Neuronal stem cell (in vitro differentiated cells): ENCODE measurements at regions not wholly inside any gene's neighbourhood (a gene's known extent, or its start where the extent isn't known, plus 50 kb on each side); places are given as distances from the start of the nearest gene placed in this dataset.

Source experiments
- DNase-seq: peaks from one replicate; pipeline ENCODE4 v3.0.0-alpha.2; 2013; ENCODE audit warnings: low spot score
- H2AFZ ChIP-seq: one replicate; pipeline ENCODE4 v1.6.1; 2013; ENCODE audit warnings: mild to moderate bottlenecking, low read length, inconsistent platforms
- H2AK5ac ChIP-seq: 2 replicates; pipeline ENCODE4 v1.6.1; 2013; ENCODE audit warnings: low read depth, mild to moderate bottlenecking, inconsistent platforms, low read length, moderate library complexity, mixed read lengths
- H2BK120ac ChIP-seq: 2 replicates; pipeline ENCODE4 v1.6.1; 2013; ENCODE audit warnings: low read depth, mild to moderate bottlenecking, inconsistent platforms, low read length, moderate library complexity, mixed read lengths
- H2BK12ac ChIP-seq: one replicate; pipeline ENCODE4 v1.6.1; 2013; ENCODE audit warnings: low read length, inconsistent platforms
- H2BK15ac ChIP-seq: 2 replicates; pipeline ENCODE4 v1.6.1; 2013; ENCODE audit warnings: mild to moderate bottlenecking, low read length, inconsistent platforms, mixed read lengths
- H2BK5ac ChIP-seq: one replicate; pipeline ENCODE4 v1.6.1; 2013; ENCODE audit warnings: inconsistent platforms, mild to moderate bottlenecking, low read length, moderate library complexity
- H3K14ac ChIP-seq: one replicate; pipeline ENCODE4 v1.6.1; 2013; ENCODE audit warnings: low read length, inconsistent platforms
- H3K18ac ChIP-seq: 2 replicates; pipeline ENCODE4 v1.6.1; 2013; ENCODE audit warnings: low read length, inconsistent platforms
- H3K23ac ChIP-seq: 2 replicates; pipeline ENCODE4 v1.6.1; 2013; ENCODE audit warnings: low read depth, mild to moderate bottlenecking, mixed read lengths, low read length, inconsistent platforms; ENCODE audit not compliant: poor library complexity
- H3K27ac ChIP-seq: replicated peaks from 3 replicates; pipeline ENCODE4 v1.5.1; 2013; ENCODE audit warnings: low read length, inconsistent platforms
- H3K27me3 ChIP-seq, 3 experiments: 2 replicates each; pipeline ENCODE4 v1.6.1; 2013; ENCODE audit warnings: low read length in 3 of 3, mild to moderate bottlenecking in 2 of 3, inconsistent platforms in 1 of 3, low read depth in 1 of 3, mixed read lengths in 1 of 3, moderate library complexity in 1 of 3; ENCODE audit not compliant: control insufficient read depth in 3 of 3, insufficient read depth in 3 of 3
- H3K36me3 ChIP-seq, 2 donors: replicated peaks in 1 of 2; 2 replicates each; pipeline ENCODE4 v1.6.1; 2013; ENCODE audit warnings: low read length in 2 of 2; ENCODE audit not compliant: control insufficient read depth in 2 of 2, insufficient read depth in 2 of 2
- H3K4ac ChIP-seq: 2 replicates; pipeline ENCODE4 v1.6.1; 2013; ENCODE audit warnings: inconsistent platforms, mild to moderate bottlenecking, low read length, moderate library complexity
- H3K4me1 ChIP-seq, 2 donors: 1 replicate in 1 of 2; 2 replicates in 1 of 2; pipeline ENCODE4 v1.6.1; 2013; ENCODE audit warnings: low read length in 2 of 2, low read depth in 1 of 2; ENCODE audit not compliant: control insufficient read depth in 2 of 2, insufficient read depth in 1 of 2
- H3K4me2 ChIP-seq: one replicate; pipeline ENCODE4 v1.6.1; 2013; ENCODE audit warnings: mild to moderate bottlenecking, low read length, inconsistent platforms; ENCODE audit not compliant: insufficient read depth, poor library complexity, severe bottlenecking
- H3K4me3 ChIP-seq, 2 donors: 2 replicates each; pipeline ENCODE4 v1.5.1; 2013; ENCODE audit warnings: low read length in 2 of 2, mild to moderate bottlenecking in 2 of 2, inconsistent platforms in 1 of 2, moderate library complexity in 1 of 2
- H3K79me1 ChIP-seq: one replicate; pipeline ENCODE4 v1.6.1; 2013; ENCODE audit warnings: low read depth, mild to moderate bottlenecking, inconsistent platforms, low read length, moderate library complexity
- H3K9ac ChIP-seq: one replicate; pipeline ENCODE4 v1.6.1; 2013; ENCODE audit warnings: mild to moderate bottlenecking, low read depth, low read length, inconsistent platforms; ENCODE audit not compliant: poor library complexity
- H3K9me3 ChIP-seq, 2 donors: replicated peaks in 1 of 2; 2 replicates each; pipeline versions ENCODE3 to v1.6.1; 2013; ENCODE audit warnings: low read length in 2 of 2, mild to moderate bottlenecking in 2 of 2, inconsistent platforms in 1 of 2, low read depth in 1 of 2, mixed read lengths in 1 of 2, moderate library complexity in 1 of 2; ENCODE audit not compliant: control insufficient read depth in 2 of 2, insufficient read depth in 1 of 2
- H4K8ac ChIP-seq: one replicate; pipeline ENCODE4 v1.6.1; 2013; ENCODE audit warnings: low read depth, mild to moderate bottlenecking, inconsistent platforms, low read length, moderate library complexity
- H4K91ac ChIP-seq: one replicate; pipeline ENCODE4 v1.6.1; 2013; ENCODE audit warnings: low read length, low read depth, mild to moderate bottlenecking, inconsistent platforms; ENCODE audit not compliant: poor library complexity
- WGBS, 2 donors: extraction: QIAGEN DNeasy Blood & Tissue Kit; methylation state at CpG; one replicate each; pipeline ENCODE4 v1.1.7; 2013; ENCODE audit warnings: missing lambda C conversion rate in 2 of 2, mixed read lengths in 1 of 2; ENCODE audit not compliant: insufficient read length in 2 of 2, insufficient replicate concordance in 1 of 2; ENCODE audit errors: extremely low coverage in 2 of 2; 5-methylcytosine and 5-hydroxymethylcytosine counted together

DNA sequence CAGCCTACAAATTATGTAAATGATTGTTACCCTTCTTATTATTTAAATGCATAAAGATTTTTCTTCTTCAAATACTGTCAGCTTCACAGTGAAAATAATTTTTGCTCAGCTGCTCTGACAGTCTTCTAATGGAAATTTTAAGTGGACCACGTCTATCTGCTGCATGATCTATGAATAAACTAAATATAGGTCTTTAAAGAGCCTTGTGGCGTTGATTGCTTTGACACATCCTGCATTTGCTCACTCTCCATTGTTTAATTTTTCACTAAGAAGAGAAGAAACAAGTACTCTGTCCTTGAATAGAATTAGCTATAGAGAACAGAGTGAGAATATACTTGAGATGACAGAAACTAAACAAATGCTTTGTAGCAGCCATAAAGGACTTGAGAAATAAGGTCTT, 826.1 kb downstream of the MRPL39 start:
- no CpG with 5 or more reads among the region's 2 CpGs for WGBS, 2 donors
- Histone ChIP-seq H3K36me3 (no peaks in the 10 kb centered on the region), H3K9me3 (no peaks in the 10 kb centered on the region), H3K9ac (no peak overlapping the region), H2BK5ac (no peak overlapping the region), H3K79me1 (no peaks in the 10 kb centered on the region), H4K91ac (no peak overlapping the region), H3K14ac (no peak overlapping the region), H3K4me3 (no peak overlapping the region), H3K4me1 (no peaks in the 10 kb centered on the region), H2AK5ac (no peak overlapping the region), H2BK12ac (no peak overlapping the region), H2AFZ (no peak overlapping the region), H4K8ac (no peak overlapping the region), H3K18ac (no peak overlapping the region), H3K27me3 (no peaks in the 10 kb centered on the region), H2BK120ac (no peak overlapping the region), H2BK15ac (no peak overlapping the region), H3K27ac (no peak overlapping the region), H3K23ac (no peak overlapping the region), H3K4me2 (no peak overlapping the region), H3K4ac (no peak overlapping the region)
- DNase-seq, result no peak

DNA sequence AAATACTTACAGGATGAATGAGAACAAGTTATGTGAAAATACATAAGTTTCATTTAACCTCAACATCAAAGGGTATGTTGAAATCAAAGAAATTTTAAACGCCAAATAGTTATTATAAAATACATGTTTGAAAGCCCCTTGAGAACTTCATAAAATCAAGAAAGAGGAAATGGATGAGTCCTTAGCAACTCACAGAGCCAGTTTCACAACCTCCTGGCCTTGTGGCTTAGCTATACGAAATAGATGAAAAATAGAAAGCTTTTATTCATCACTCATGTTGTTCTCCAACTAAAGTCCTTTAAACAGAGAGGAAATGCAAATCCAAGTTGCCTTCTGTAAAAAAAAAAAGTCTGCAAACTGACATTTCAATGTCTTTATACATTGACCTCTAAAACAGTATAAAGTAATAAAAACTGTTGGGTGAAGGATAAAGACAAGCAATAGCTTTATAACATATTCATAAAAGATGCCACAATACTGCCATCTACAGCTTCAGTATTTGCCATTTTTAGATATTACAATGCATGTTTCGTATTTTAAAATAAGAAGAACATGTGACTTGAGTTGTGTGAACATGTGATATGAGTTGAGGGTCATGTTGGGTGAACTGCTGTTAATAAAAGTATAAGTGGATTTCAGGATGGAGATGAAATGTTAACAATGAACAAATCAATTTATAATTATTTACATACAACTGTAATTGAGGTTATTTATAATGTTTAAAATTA, 847.8 kb downstream of the MRPL39 start:
- Histone ChIP-seq H3K4ac (no peak overlapping the region), H3K18ac (no peak overlapping the region), H4K91ac (no peak overlapping the region), H2AFZ (no peak overlapping the region), H3K23ac (no peak overlapping the region), H3K4me2 (no peak overlapping the region), H2BK12ac (no peak overlapping the region), H3K27ac (no peak overlapping the region), H2BK5ac (no peak overlapping the region), H3K27me3 (no peaks in the 10 kb centered on the region), H2BK120ac (no peak overlapping the region), H3K9ac (no peak overlapping the region), H2BK15ac (no peak overlapping the region), H3K4me3 (no peak overlapping the region), H3K36me3 (no peaks in the 10 kb centered on the region), H2AK5ac (no peak overlapping the region), H3K79me1 (no peaks in the 10 kb centered on the region), H3K9me3 (no peaks in the 10 kb centered on the region), H4K8ac (no peak overlapping the region), H3K4me1 (no peaks in the 10 kb centered on the region), H3K14ac (no peak overlapping the region)
- no peak for DNase-seq
- no CpG with 5 or more reads among the region's 3 CpGs for WGBS, 2 donors

- Histone ChIP-seq H3K4me2 (no peak overlapping the region), H4K91ac (no peak overlapping the region), H3K4me3 (no peak overlapping the region), H3K79me1 (no peaks in the 10 kb centered on the region), H3K4me1 (no peaks in the 10 kb centered on the region), H3K14ac (no peak overlapping the region), H2AK5ac (no peak overlapping the region), H3K18ac (no peak overlapping the region), H2BK120ac (no peak overlapping the region), H3K27ac (no peak overlapping the region), H2AFZ (no peak overlapping the region), H4K8ac (no peak overlapping the region), H3K9me3 (no peaks in the 10 kb centered on the region), H3K4ac (no peak overlapping the region), H2BK5ac (no peak overlapping the region), H2BK12ac (no peak overlapping the region), H3K23ac (no peak overlapping the region), H2BK15ac (no peak overlapping the region), H3K9ac (no peak overlapping the region), H3K27me3 (no peaks in the 10 kb centered on the region), H3K36me3 (no peaks in the 10 kb centered on the region)
- no peak for DNase-seq
- no CpG with 5 or more reads among the region's 8 CpGs for WGBS, 2 donors
These were observed 869.2 kb downstream of the MRPL39 start for GRCh38 chr21:24738063-24738462.

DNA sequence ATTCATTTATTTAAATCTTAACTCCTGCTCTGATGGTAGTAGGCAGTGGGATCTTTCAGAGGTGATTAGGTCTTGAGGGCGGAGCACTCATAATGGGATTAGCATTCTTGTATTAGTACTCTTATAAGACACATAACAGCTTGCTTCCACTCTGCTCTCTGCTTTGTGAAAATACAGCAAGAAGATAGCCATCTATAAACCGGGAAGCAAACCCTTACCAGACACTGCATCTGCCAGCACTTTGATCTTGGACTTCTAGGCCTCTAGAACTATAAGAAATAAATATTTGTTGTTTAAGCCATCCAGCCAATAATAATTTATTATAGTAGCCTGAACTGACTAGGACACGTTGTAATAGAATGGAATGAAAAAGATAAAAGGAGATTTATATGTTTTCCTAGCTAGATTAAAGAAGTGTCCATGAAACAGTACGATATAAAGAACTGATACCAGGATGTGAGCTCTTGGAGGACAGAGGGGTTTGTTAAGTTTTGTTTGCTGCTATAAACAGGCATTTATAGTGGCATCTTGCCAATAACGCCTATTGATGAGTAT, 869.9 kb downstream of the MRPL39 start:
- Histone ChIP-seq H4K91ac (no peak overlapping the region), H2AK5ac (no peak overlapping the region), H2BK5ac (no peak overlapping the region), H4K8ac (no peak overlapping the region), H3K79me1 (no peaks in the 10 kb centered on the region), H3K4me2 (no peak overlapping the region), H3K23ac (no peak overlapping the region), H3K4me1 (no peaks in the 10 kb centered on the region), H3K14ac (no peak overlapping the region), H3K36me3 (no peaks in the 10 kb centered on the region), H3K4ac (no peak overlapping the region), H3K9me3 (no peaks in the 10 kb centered on the region), H2AFZ (no peak overlapping the region), H3K18ac (no peak overlapping the region), H3K27ac (no peak overlapping the region), H2BK120ac (no peak overlapping the region), H2BK12ac (no peak overlapping the region), H2BK15ac (no peak overlapping the region), H3K9ac (no peak overlapping the region), H3K27me3 (no peaks in the 10 kb centered on the region), H3K4me3 (no peak overlapping the region)
- WGBS, 2 donors, result no CpG with 5 or more reads among the region's 5 CpGs
- DNase-seq, result no peak
